H1 (cell line): ENCODE measurements at regions not wholly inside any gene's neighbourhood (a gene's known extent, or its start where the extent isn't known, plus 50 kb on each side); places are given as distances from the start of the nearest gene placed in this dataset.

Experiments used
- BCL11A ChIP-seq, 2 experiments: IDR thresholded peaks; one replicate each; pipeline ENCODE4 v1.6.1; 2011; ENCODE audit warnings: low read depth in 2 of 2, low read length in 2 of 2, mild to moderate bottlenecking in 2 of 2
- CREB1 ChIP-seq: IDR thresholded peaks from 2 replicates; pipeline ENCODE4 v1.6.1; 2012; ENCODE audit warnings: inconsistent platforms
- CTCF ChIP-seq, 3 experiments: IDR thresholded peaks; 1 replicate in 2 of 3; 2 replicates in 1 of 3; pipeline versions ENCODE4 v1.5.1 to v1.6.1; 2011; ENCODE audit warnings: low read length in 3 of 3, mild to moderate bottlenecking in 3 of 3, inconsistent platforms in 2 of 3, low read depth in 1 of 3, moderate library complexity in 1 of 3; ENCODE audit not compliant: insufficient read depth in 1 of 3; ENCODE audit errors: control extremely low read depth in 1 of 3
- EP300 ChIP-seq, 2 experiments: IDR thresholded peaks; 1 replicate in 1 of 2; 2 replicates in 1 of 2; pipeline ENCODE4 v1.6.1; 2011 to 2012; ENCODE audit warnings: low read depth in 2 of 2, low read length in 2 of 2, mild to moderate bottlenecking in 2 of 2, borderline replicate concordance in 1 of 2, inconsistent platforms in 1 of 2, moderate library complexity in 1 of 2
- JUN ChIP-seq: IDR thresholded peaks from 2 replicates; pipeline ENCODE4 v1.6.1; 2011; ENCODE audit warnings: low read depth, mild to moderate bottlenecking, improper control_type of control experiment, low read length
- MAX ChIP-seq: IDR thresholded peaks from 2 replicates; pipeline ENCODE4 v1.6.1; 2012; ENCODE audit warnings: inconsistent platforms
- POLR2AphosphoS5 ChIP-seq: IDR thresholded peaks from 2 replicates; pipeline ENCODE4 v1.6.1; 2011; ENCODE audit warnings: low read depth, low read length
- POU5F1 ChIP-seq: IDR thresholded peaks from 2 replicates; pipeline ENCODE4 v1.6.1; 2011; ENCODE audit warnings: low read depth, mild to moderate bottlenecking, low read length, moderate library complexity
- SIRT6 ChIP-seq: IDR thresholded peaks from one replicate; pipeline ENCODE4 v1.7.1; 2012; ENCODE audit warnings: low read length, inconsistent platforms
- SP1 ChIP-seq: IDR thresholded peaks from 2 replicates; pipeline ENCODE4 v1.6.1; 2011; ENCODE audit warnings: low read depth, low read length
- TCF12 ChIP-seq: IDR thresholded peaks from 2 replicates; pipeline ENCODE4 v1.6.1; 2011; ENCODE audit warnings: low read depth, mild to moderate bottlenecking, low read length
- ZNF274 ChIP-seq: IDR thresholded peaks from 2 replicates; pipeline ENCODE4 v1.7.0; 2012; ENCODE audit warnings: low read length, borderline replicate concordance; ENCODE audit errors: extremely low read depth

GRCh38 chr3:176932433-176932832 is 264.8 kb downstream of the TBL1XR1 start:
- TF ChIP-seq CREB1 = no peak
- TF ChIP-seq CTCF (IDR thresholded peaks at IDR 0.05; ENCODE audit: control extremely low read depth in 1 of 3, insufficient read depth in 1 of 3, low read depth in 1 of 3, low read length in 3 of 3) = no peak
- no peak for TF ChIP-seq SP1
- no peak for TF ChIP-seq TCF12
- no peak for TF ChIP-seq ZNF274
- no peak for TF ChIP-seq MAX
- TF ChIP-seq SIRT6 = no peak
- no peak for TF ChIP-seq EP300 (IDR thresholded peaks at IDR 0.05; ENCODE audit: borderline replicate concordance in 1 of 2, low read depth in 2 of 2, low read length in 2 of 2)
- no peak for TF ChIP-seq POLR2AphosphoS5
- no peak for TF ChIP-seq POU5F1
- TF ChIP-seq BCL11A (IDR thresholded peaks at IDR 0.05; ENCODE audit: low read depth in 2 of 2, low read length in 2 of 2) = no peak
- no peak for TF ChIP-seq JUN
